Suprapubic skin (tissue), 4 donors: ENCODE measurements at regions not wholly inside any gene's neighbourhood (a gene's known extent, or its start where the extent isn't known, plus 50 kb on each side); places are given as distances from the start of the nearest gene placed in this dataset.
A peak's percentile ranks its signal among the peaks of the same experiment; 100 is the strongest.

Experiments used
- DNase-seq, 2 donors: peaks; one replicate each; pipeline ENCODE4 v3.0.0-alpha.2; 2019; ENCODE audit warnings: low spot score in 2 of 2
- H3K27ac ChIP-seq: fragments of 200-600 bp; sonication (generic); one replicate; pipeline ENCODE4 v1.5.1; 2019
- H3K27me3 ChIP-seq: fragments of 200-600 bp; sonication (generic); one replicate; pipeline ENCODE4 v1.5.1; 2019
- H3K36me3 ChIP-seq: fragments of 200-600 bp; sonication (generic); one replicate; pipeline ENCODE4 v1.5.1; 2019
- H3K4me1 ChIP-seq: fragments of 200-600 bp; sonication (generic); one replicate; pipeline ENCODE4 v1.5.1; 2019
- H3K4me3 ChIP-seq: fragments of 200-600 bp; sonication (generic); one replicate; pipeline ENCODE4 v1.5.1; 2019; ENCODE audit warnings: mild to moderate bottlenecking
- H3K9me3 ChIP-seq: fragments of 200-600 bp; sonication (generic); one replicate; pipeline ENCODE4 v1.5.1; 2019
- CTCF ChIP-seq, 2 donors: fragments of 200-600 bp in 1 of 2; fragments of 450-650 bp in 1 of 2; sonication (generic) in 1 of 2; IDR thresholded peaks; one replicate each; pipeline ENCODE4 v1.5.1; 2016 to 2019; ENCODE audit warnings: antibody characterized with exemption in 2 of 2, mild to moderate bottlenecking in 1 of 2, moderate library complexity in 1 of 2
- EP300 ChIP-seq: sonication (generic); formaldehyde crosslinking; IDR thresholded peaks from one replicate; pipeline ENCODE4 v1.6.1; 2017; ENCODE audit warnings: antibody characterized with exemption
- POLR2A ChIP-seq, 2 donors: fragments of 450-650 bp; IDR thresholded peaks; one replicate each; pipeline ENCODE4 v1.6.1; 2017; ENCODE audit warnings: antibody characterized with exemption in 2 of 2, mild to moderate bottlenecking in 2 of 2, moderate library complexity in 2 of 2
- POLR2AphosphoS5 ChIP-seq, 3 donors: sonication (generic); formaldehyde crosslinking; IDR thresholded peaks; one replicate each; pipeline ENCODE4 v1.6.1; 2017; ENCODE audit warnings: antibody characterized with exemption in 3 of 3
- WGBS: methylation state at CpG from one replicate; pipeline ENCODE4 v1.1.5; 2018; 5-methylcytosine and 5-hydroxymethylcytosine counted together

- Histone ChIP-seq H3K27ac (no peak overlapping the region), H3K4me3 (no peak overlapping the region), H3K36me3 (no peaks in the 10 kb centered on the region), H3K4me1 (peaks cover 13% of the 10 kb centered on the region), H3K9me3 (no peaks in the 10 kb centered on the region), H3K27me3 (peaks cover 7% of the 10 kb centered on the region)
- WGBS, result 50% methylated on average over 13 of the region's 13 CpGs
- no peak for DNase-seq
- TF ChIP-seq POLR2A (IDR thresholded peaks at IDR 0.05) (no peak), EP300 (no peak), CTCF (IDR thresholded peaks at IDR 0.05) (no peak), POLR2AphosphoS5 (IDR thresholded peaks at IDR 0.05) (no peak)
Observed at GRCh38 chr15:83358972-83359564, 74.6 kb upstream of the BNC1 start.

DNA sequence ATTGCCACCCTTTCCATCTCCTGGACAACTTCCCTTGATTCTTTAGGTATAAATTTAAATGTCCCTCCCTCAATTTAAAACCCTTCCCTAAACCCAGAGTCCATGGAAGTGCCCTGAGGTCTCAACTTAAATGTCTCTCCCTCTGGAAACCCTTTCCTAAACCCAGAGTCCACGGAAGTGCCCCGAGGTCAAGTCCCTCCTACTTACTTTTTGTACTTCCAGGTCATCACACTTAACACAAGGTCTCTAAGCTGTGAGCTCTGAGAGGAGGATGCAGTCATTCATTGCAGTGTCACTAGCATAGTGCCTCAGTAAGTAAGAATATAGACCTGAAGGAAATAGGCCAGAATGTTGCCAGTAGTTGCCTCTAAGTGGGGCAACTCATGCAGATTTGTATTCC is 78.2 kb upstream of the BNC1 start:
- Histone ChIP-seq H3K36me3 (no peaks in the 10 kb centered on the region), H3K4me3 (no peak overlapping the region), H3K9me3 (no peaks in the 10 kb centered on the region), H3K27ac (no peak overlapping the region), H3K27me3 (peaks cover 9% of the 10 kb centered on the region), H3K4me1 (peaks cover 26% of the 10 kb centered on the region)
- DNase-seq, result no peak
- TF ChIP-seq CTCF (IDR thresholded peaks at IDR 0.05), result no peak
- no peak for TF ChIP-seq EP300
- no peak for TF ChIP-seq POLR2AphosphoS5 (IDR thresholded peaks at IDR 0.05)
- no peak for TF ChIP-seq POLR2A (IDR thresholded peaks at IDR 0.05)
- 70% methylated on average over 2 of the region's 2 CpGs for WGBS

DNA sequence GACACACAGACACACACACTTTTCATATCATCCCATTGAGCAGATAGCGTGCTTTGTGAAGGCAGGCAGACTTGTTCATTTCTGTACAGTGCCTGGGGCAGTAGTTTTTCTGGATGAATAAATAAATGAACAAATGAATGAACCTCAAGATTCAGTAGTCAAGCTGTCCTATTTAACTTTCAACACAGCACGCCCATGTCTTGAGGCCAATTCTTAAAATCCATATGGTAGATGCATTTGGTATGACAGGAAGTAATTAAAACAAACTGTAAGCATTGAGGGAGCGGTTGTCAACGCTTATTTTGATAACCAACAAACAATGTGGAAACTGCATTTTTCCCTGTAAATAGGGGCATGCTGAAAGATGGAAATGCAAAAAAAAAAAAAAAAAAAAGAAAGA is 80.0 kb upstream of the BNC1 start:
- H3K4me1 ChIP-seq, result peaks cover 16% of the 10 kb centered on the region
- TF ChIP-seq POLR2A (IDR thresholded peaks at IDR 0.05) (no peak), POLR2AphosphoS5 (IDR thresholded peaks at IDR 0.05) (no peak), EP300 (no peak), CTCF (IDR thresholded peaks at IDR 0.05) (no peak)
- 52% methylated on average over 4 of the region's 4 CpGs for WGBS
- no peak overlapping the region for H3K27ac ChIP-seq
- no peak for DNase-seq
- no peak overlapping the region for H3K4me3 ChIP-seq
- H3K36me3 ChIP-seq, result no peaks in the 10 kb centered on the region
- peaks cover 5% of the 10 kb centered on the region for H3K27me3 ChIP-seq
- H3K9me3 ChIP-seq, result no peaks in the 10 kb centered on the region

- Histone ChIP-seq H3K4me1 (peaks cover 16% of the 10 kb centered on the region), H3K4me3 (peak overlapping the region; percentile 41), H3K36me3 (no peaks in the 10 kb centered on the region), H3K27ac (no peak overlapping the region), H3K9me3 (no peaks in the 10 kb centered on the region), H3K27me3 (peaks cover 5% of the 10 kb centered on the region)
- under 1% methylated on average over 27 of the region's 27 CpGs for WGBS
- no peak for DNase-seq
- no peak for TF ChIP-seq POLR2A (IDR thresholded peaks at IDR 0.05)
- no peak for TF ChIP-seq POLR2AphosphoS5 (IDR thresholded peaks at IDR 0.05)
- TF ChIP-seq EP300, result no peak
- no peak for TF ChIP-seq CTCF (IDR thresholded peaks at IDR 0.05)
Observed at GRCh38 chr15:83365370-83365938, 81.0 kb upstream of the BNC1 start.

GRCh38 chr15:83372434-83372891 is 74.7 kb upstream of the SH3GL3 start:
- Histone ChIP-seq H3K27ac (no peak overlapping the region), H3K4me3 (no peak overlapping the region), H3K4me1 (peaks cover 5% of the 10 kb centered on the region), H3K36me3 (no peaks in the 10 kb centered on the region), H3K27me3 (peaks cover 50% of the 10 kb centered on the region), H3K9me3 (no peaks in the 10 kb centered on the region)
- TF ChIP-seq EP300 (no peak), POLR2AphosphoS5 (IDR thresholded peaks at IDR 0.05) (no peak), CTCF (IDR thresholded peaks at IDR 0.05) (no peak), POLR2A (IDR thresholded peaks at IDR 0.05) (no peak)
- no peak for DNase-seq
- 22% methylated on average over 8 of the region's 9 CpGs for WGBS
